ENCODE measurements at regions not wholly inside any gene's neighbourhood (a gene's known extent, or its start where the extent isn't known, plus 50 kb on each side); places are given as distances from the start of the nearest gene placed in this dataset.

DNA sequence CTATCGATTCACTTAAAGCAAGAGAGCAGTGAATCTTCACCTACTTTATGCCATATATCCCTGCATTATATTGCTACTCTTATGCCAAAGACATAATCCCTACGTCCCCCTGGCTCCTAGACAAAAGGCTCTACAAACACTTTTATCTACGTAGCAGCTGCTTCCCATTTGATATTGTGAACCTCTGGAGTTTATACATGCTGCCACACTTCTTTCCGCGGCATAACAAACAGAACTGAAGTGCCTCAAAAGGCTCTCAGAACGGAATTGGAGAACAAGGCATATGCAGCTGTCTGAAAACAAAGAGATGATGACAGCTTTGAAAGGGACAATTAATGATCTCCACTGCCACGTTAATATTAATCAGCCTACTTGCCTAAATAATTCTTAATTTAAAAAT, 985.6 kb upstream of the LRRN3 start:
- TF ChIP-seq, protein P1, sequence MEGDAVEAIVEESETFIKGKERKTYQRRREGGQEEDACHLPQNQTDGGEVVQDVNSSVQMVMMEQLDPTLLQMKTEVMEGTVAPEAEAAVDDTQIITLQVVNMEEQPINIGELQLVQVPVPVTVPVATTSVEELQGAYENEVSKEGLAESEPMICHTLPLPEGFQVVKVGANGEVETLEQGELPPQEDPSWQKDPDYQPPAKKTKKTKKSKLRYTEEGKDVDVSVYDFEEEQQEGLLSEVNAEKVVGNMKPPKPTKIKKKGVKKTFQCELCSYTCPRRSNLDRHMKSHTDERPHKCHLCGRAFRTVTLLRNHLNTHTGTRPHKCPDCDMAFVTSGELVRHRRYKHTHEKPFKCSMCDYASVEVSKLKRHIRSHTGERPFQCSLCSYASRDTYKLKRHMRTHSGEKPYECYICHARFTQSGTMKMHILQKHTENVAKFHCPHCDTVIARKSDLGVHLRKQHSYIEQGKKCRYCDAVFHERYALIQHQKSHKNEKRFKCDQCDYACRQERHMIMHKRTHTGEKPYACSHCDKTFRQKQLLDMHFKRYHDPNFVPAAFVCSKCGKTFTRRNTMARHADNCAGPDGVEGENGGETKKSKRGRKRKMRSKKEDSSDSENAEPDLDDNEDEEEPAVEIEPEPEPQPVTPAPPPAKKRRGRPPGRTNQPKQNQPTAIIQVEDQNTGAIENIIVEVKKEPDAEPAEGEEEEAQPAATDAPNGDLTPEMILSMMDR (IDR thresholded peaks at IDR 0.05): no peak
- no peak for TF ChIP-seq POLR2A (IDR thresholded peaks at IDR 0.05)
- TF ChIP-seq POLR2AphosphoS5 (IDR thresholded peaks at IDR 0.05; ENCODE audit: insufficient read depth in 1 of 2, low read depth in 1 of 2): no peak
